Astrocyte (in vitro differentiated cells and primary cell): ENCODE measurements at regions not wholly inside any gene's neighbourhood (a gene's known extent, or its start where the extent isn't known, plus 50 kb on each side); places are given as distances from the start of the nearest gene placed in this dataset.

Source experiments
- DNase-seq: peaks from one replicate; pipeline ENCODE4 v3.0.0-alpha.2; 2010; ENCODE audit warnings: low read depth
- FAIRE-seq: peaks from 2 replicates; lab custom pipeline; 2011; peaks lifted over from hg19 to GRCh38; lab: Jason Lieb, UNC
- H2AFZ ChIP-seq: 2 replicates; pipeline ENCODE4 v1.6.0; 2012; ENCODE audit warnings: low read depth, low read length, inconsistent platforms
- H3K27ac ChIP-seq: 2 replicates; pipeline ENCODE4 v1.5.1; 2011; ENCODE audit warnings: low read depth, low read length, inconsistent platforms
- H3K27me3 ChIP-seq: 2 replicates; pipeline ENCODE4 v1.6.0; 2011; ENCODE audit warnings: low read length, inconsistent platforms; ENCODE audit not compliant: insufficient read depth
- H3K36me3 ChIP-seq: 2 replicates; pipeline ENCODE4 v1.5.1; 2011; ENCODE audit warnings: low read length, inconsistent platforms; ENCODE audit not compliant: insufficient read depth
- H3K4me1 ChIP-seq: 2 replicates; pipeline ENCODE4 v1.5.1; 2011; ENCODE audit warnings: low read length, inconsistent platforms; ENCODE audit not compliant: insufficient read depth
- H3K4me2 ChIP-seq: 2 replicates; pipeline ENCODE4 v1.6.0; 2012; ENCODE audit warnings: low read length, inconsistent platforms
- H3K4me3 ChIP-seq: 2 replicates; pipeline ENCODE4 v1.5.1; 2011; ENCODE audit warnings: low read depth, mild to moderate bottlenecking, low read length, inconsistent platforms; ENCODE audit not compliant: insufficient read depth
- H3K79me2 ChIP-seq: 2 replicates; pipeline ENCODE4 v1.6.0; 2012; ENCODE audit warnings: mild to moderate bottlenecking, low read length, inconsistent platforms; ENCODE audit not compliant: insufficient read depth
- H3K9ac ChIP-seq: 2 replicates; pipeline ENCODE4 v1.6.0; 2012; ENCODE audit warnings: mild to moderate bottlenecking, low read length, inconsistent platforms
- H3K9me3 ChIP-seq: 2 replicates; pipeline ENCODE4 v1.5.1; 2012; ENCODE audit warnings: low read depth, mild to moderate bottlenecking, low read length, inconsistent platforms; ENCODE audit not compliant: insufficient read depth
- H4K20me1 ChIP-seq: 2 replicates; pipeline ENCODE4 v1.6.0; 2012; ENCODE audit warnings: low read length, inconsistent platforms; ENCODE audit not compliant: insufficient read depth
- H3K27ac Mint-ChIP-seq: one replicate; pipeline ENCODE4 v1.8.0; 2021; ENCODE audit warnings: mild to moderate bottlenecking, mixed read lengths; ENCODE audit not compliant: unreplicated experiment
- H3K27me3 Mint-ChIP-seq: one replicate; pipeline ENCODE4 v1.8.0; 2021; ENCODE audit warnings: low read depth, mixed read lengths; ENCODE audit not compliant: unreplicated experiment
- H3K36me3 Mint-ChIP-seq: one replicate; pipeline ENCODE4 v1.8.0; 2021; ENCODE audit warnings: low read depth, mixed read lengths; ENCODE audit not compliant: unreplicated experiment
- H3K4me1 Mint-ChIP-seq: one replicate; pipeline ENCODE4 v1.8.0; 2021; ENCODE audit warnings: low read depth, mixed read lengths; ENCODE audit not compliant: unreplicated experiment
- H3K4me3 Mint-ChIP-seq: one replicate; pipeline ENCODE4 v1.8.0; 2021; ENCODE audit warnings: mild to moderate bottlenecking, moderate library complexity, mixed read lengths; ENCODE audit not compliant: unreplicated experiment
- H3K9me3 Mint-ChIP-seq: one replicate; pipeline ENCODE4 v1.8.0; 2021; ENCODE audit warnings: mild to moderate bottlenecking, mixed read lengths; ENCODE audit not compliant: unreplicated experiment
- EZH2 ChIP-seq: IDR thresholded peaks from 2 replicates; pipeline ENCODE4 v1.6.1; 2012; ENCODE audit warnings: mild to moderate bottlenecking, low read length, inconsistent platforms; ENCODE audit not compliant: insufficient read depth
- TF ChIP-seq, protein P1 (sequence below): IDR thresholded peaks from 2 replicates; pipeline ENCODE4 v1.5.1; 2011; ENCODE audit warnings: low read depth, mild to moderate bottlenecking, inconsistent platforms, low read length, moderate library complexity; ENCODE audit not compliant: insufficient read depth

DNA sequence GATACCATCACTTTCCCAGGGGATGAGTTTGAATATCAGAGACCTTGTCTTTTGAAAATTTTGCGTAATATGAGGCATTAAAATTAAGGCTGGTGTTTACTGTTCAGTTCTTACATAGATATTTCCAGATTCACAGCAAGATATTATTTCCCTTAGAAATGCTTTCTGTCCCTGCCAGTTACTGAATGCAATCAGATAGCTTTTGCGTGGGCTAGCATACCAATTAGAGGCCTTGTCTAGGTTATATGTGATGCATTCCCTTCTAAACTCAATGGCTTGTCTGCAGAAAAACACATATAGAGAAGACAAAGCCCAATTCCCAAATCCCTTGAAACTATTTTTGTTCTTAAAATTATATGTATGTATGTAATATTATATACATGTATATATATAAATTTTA, 167.8 kb downstream of the RMST start:
- Mint-ChIP-seq H3K27me3 (peaks cover 2% of the 10 kb centered on the region), H3K27ac (no peak overlapping the region), H3K36me3 (no peaks in the 10 kb centered on the region), H3K4me3 (no peak overlapping the region), H3K4me1 (peaks cover 32% of the 10 kb centered on the region), H3K9me3 (peaks cover 5% of the 10 kb centered on the region)
- Histone ChIP-seq H2AFZ (no peak overlapping the region), H3K27me3 (no peaks in the 10 kb centered on the region), H3K27ac (no peak overlapping the region), H3K36me3 (no peaks in the 10 kb centered on the region), H3K4me2 (no peak overlapping the region), H3K79me2 (no peaks in the 10 kb centered on the region), H3K4me1 (peaks cover 12% of the 10 kb centered on the region), H4K20me1 (no peaks in the 10 kb centered on the region), H3K9ac (no peak overlapping the region), H3K4me3 (no peak overlapping the region), H3K9me3 (no peaks in the 10 kb centered on the region)
- DNase-seq: no peak
- TF ChIP-seq, protein P1, sequence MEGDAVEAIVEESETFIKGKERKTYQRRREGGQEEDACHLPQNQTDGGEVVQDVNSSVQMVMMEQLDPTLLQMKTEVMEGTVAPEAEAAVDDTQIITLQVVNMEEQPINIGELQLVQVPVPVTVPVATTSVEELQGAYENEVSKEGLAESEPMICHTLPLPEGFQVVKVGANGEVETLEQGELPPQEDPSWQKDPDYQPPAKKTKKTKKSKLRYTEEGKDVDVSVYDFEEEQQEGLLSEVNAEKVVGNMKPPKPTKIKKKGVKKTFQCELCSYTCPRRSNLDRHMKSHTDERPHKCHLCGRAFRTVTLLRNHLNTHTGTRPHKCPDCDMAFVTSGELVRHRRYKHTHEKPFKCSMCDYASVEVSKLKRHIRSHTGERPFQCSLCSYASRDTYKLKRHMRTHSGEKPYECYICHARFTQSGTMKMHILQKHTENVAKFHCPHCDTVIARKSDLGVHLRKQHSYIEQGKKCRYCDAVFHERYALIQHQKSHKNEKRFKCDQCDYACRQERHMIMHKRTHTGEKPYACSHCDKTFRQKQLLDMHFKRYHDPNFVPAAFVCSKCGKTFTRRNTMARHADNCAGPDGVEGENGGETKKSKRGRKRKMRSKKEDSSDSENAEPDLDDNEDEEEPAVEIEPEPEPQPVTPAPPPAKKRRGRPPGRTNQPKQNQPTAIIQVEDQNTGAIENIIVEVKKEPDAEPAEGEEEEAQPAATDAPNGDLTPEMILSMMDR: no peak
- no peak for TF ChIP-seq EZH2
- no peak for FAIRE-seq

- H3K27me3 Mint-ChIP-seq: peaks cover 2% of the 10 kb centered on the region
- peaks cover 6% of the 10 kb centered on the region for H3K9me3 Mint-ChIP-seq
- H2AFZ ChIP-seq: no peak overlapping the region
- H3K36me3 ChIP-seq: no peaks in the 10 kb centered on the region
- DNase-seq: peak; percentile 78
- H3K4me2 ChIP-seq: no peak overlapping the region
- no peaks in the 10 kb centered on the region for H3K36me3 Mint-ChIP-seq
- no peaks in the 10 kb centered on the region for H3K9me3 ChIP-seq
- TF ChIP-seq, protein P1: no peak
- no peak for TF ChIP-seq EZH2
- peak overlapping the region; percentile 84 for H3K27ac Mint-ChIP-seq
- no peaks in the 10 kb centered on the region for H3K79me2 ChIP-seq
- H4K20me1 ChIP-seq: no peaks in the 10 kb centered on the region
- FAIRE-seq: no peak
- no peak overlapping the region for H3K4me3 Mint-ChIP-seq
- H3K9ac ChIP-seq: no peak overlapping the region
- peaks cover 12% of the 10 kb centered on the region for H3K4me1 ChIP-seq
- no peak overlapping the region for H3K4me3 ChIP-seq
- H3K27ac ChIP-seq: no peak overlapping the region
- H3K27me3 ChIP-seq: peaks cover 2% of the 10 kb centered on the region
- H3K4me1 Mint-ChIP-seq: peaks cover 32% of the 10 kb centered on the region
Measured at GRCh38 chr12:97630875-97631274, 168.3 kb downstream of the RMST start.

- Mint-ChIP-seq H3K27me3 (peaks cover 2% of the 10 kb centered on the region), H3K9me3 (peaks cover 6% of the 10 kb centered on the region), H3K4me1 (peaks cover 27% of the 10 kb centered on the region), H3K36me3 (no peaks in the 10 kb centered on the region), H3K4me3 (no peak overlapping the region), H3K27ac (peak overlapping the region; percentile 67)
- H3K4me2 ChIP-seq: no peak overlapping the region
- peaks cover 2% of the 10 kb centered on the region for H3K27me3 ChIP-seq
- H3K4me3 ChIP-seq: no peak overlapping the region
- no peaks in the 10 kb centered on the region for H4K20me1 ChIP-seq
- no peaks in the 10 kb centered on the region for H3K4me1 ChIP-seq
- H3K9ac ChIP-seq: no peak overlapping the region
- DNase-seq (no peak), FAIRE-seq (no peak)
- no peaks in the 10 kb centered on the region for H3K36me3 ChIP-seq
- no peak for TF ChIP-seq EZH2
- TF ChIP-seq, protein P1: no peak
- H3K27ac ChIP-seq: no peak overlapping the region
- no peaks in the 10 kb centered on the region for H3K79me2 ChIP-seq
- H2AFZ ChIP-seq: no peak overlapping the region
- no peaks in the 10 kb centered on the region for H3K9me3 ChIP-seq
Measured at GRCh38 chr12:97637770-97638169, 175.2 kb downstream of the RMST start.
